ENCODE measurements at regions not wholly inside any gene's neighbourhood (a gene's known extent, or its start where the extent isn't known, plus 50 kb on each side); places are given as distances from the start of the nearest gene placed in this dataset.

DNA sequence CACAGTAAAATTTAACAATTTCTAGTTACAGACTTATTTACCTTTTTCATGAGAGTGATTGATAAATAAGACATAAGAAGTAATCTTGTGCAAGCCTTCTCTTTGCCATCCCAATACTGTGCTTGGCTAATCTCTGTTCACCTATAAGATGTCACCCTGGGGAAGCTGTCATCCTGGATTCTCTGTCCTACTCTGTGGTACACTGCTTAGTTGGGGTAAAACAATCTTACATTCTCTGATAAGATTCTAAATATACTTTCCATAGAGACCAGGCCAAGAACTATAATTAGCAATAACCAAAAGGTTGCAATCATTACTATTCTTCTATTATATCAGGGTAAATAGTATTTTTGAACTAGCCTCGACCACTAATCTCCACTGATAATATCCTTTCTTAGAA lies 1218.3 kb upstream of the CADM2 start:
- no peak for DNase-seq

GRCh38 chr3:83765956-83766355 lies 1192.8 kb upstream of the CADM2 start:
- DNase-seq: peak; percentile 6

DNA sequence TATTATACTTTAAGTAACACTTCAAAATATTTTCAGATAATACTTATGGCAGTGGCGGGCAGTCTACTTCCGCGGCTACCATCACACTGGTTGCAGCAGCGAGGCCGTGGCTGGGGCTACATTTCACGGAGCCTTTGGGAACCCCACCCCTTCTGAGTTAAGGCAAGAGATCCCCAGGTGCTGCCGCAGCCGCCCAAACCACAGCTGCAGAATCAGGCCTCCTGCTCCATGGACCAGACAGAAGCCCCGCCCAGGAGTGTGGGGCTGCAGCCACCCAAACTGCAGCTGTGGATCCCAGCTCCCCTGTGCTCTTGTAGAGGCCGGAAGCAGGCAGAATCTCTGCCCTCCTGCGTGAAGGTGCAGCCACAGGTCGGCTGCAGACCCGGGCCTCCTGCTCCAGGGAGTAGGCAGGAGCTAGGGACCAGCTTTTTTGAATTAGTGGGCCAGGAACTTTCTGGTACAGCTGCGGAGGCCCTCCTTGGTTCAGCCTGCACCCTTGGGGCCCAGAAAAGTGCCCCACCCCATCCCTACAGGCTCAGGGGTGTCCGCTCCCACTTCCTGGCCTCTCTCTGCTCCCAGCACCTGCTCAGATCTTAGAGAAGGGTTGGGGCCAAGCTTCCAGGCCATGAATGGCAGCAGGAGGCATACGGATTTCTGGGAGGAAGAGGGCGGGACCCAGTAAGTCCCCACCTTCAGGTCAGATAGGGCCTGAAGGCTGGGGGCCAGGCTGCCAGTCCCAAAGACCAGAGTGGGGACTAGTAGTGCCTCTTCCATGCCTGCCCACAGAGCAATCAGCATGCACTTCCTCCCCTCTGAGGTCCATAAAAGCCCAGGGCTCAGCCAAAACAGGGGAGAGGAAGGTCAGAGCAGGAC lies 1188.8 kb upstream of the CADM2 start:
- DNase-seq: no peak

- DNase-seq: no peak
These were observed 1188.0 kb upstream of the CADM2 start for GRCh38 chr3:83770664-83771402.

DNA sequence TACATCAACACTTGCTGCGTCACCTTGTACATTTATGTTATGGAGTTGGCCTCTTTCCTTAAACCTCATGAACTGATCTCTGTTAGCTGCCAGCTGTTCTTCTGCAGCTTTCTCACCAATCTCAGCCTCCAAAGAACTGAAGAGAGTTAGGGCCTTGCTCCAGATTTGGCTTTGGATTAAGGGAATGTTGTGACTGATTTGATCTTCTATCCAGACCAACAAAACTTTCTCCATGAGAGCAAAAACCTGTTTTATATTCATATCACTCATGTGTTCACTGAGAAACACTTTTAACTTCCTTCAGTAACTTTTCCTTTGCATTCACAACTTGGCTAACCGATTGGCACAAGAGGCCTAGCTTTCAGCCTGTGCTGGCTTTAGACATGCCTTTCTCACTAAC lies 1156.0 kb upstream of the CADM2 start:
- peak; percentile 5 for DNase-seq

- peak; percentile 3 for DNase-seq
These were observed 1151.3 kb upstream of the CADM2 start for GRCh38 chr3:83807511-83807910.

DNA sequence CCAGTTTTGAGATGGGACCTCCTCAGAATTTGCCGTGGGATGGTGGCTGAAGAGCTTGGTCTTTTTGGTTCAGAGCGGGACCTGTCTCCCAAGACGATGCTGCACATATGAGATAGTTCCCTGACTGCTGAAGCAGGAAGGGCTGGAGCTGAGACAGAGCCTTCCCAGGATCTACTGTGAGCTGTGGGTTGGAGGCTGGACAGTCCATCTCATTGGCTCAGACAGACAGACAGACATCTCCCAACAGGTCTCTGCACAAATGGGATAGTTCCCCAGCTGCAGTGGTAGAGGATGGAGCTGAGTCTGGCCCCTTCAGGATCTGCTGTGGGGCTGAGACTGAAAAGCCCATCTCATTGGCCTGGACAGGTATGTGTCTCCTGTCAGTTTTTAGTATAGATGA lies 1145.6 kb upstream of the CADM2 start:
- no peak for DNase-seq

- no peak for DNase-seq
These were observed 1142.1 kb upstream of the CADM2 start for GRCh38 chr3:83816653-83817052.

GRCh38 chr3:83821506-83821905 lies 1137.3 kb upstream of the CADM2 start:
- no peak for DNase-seq

- DNase-seq: no peak
These were observed 1135.7 kb upstream of the CADM2 start for GRCh38 chr3:83823095-83823494.

DNA sequence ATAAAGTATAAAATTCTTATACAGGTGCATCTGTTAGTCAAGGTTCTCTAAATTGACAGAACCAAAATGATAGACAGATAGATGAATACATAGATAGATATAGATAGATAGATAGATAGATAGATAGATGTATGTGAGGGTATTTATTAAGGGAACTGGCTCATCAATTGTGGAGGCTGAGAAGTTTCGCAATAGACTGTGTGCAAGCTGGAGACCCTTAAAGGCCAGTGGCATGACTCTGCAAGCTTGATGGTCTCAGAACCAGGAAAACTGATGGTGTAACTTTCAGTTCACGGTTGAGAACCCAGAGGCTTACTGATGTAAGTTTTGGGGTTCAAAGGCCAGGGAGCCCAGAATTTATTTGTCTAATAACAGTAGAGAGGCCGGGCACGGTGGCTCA lies 1123.7 kb upstream of the CADM2 start:
- no peak for DNase-seq

GRCh38 chr3:83842511-83842910 lies 1116.3 kb upstream of the CADM2 start:
- DNase-seq: no peak

DNA sequence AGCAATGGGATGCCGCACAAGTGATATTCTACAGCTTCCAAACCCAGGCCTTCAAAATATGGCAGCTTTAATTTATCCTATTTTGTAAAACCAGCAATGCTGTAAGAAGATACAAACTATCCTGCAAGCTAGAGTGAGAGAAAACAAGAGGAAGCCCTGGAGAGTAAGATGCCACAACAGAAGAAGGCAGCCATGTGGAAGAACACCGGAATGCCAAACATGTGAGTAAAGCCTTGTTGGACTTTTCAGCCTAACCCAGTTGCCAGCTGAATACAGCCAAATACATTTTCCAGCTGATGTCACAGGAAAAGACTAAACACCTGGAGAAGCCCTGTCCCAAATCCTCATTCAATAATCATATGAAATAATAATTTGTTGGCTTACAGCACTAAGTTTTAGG lies 1115.1 kb upstream of the CADM2 start:
- DNase-seq: no peak

- peak; percentile 4 for DNase-seq
These were observed 1109.6 kb upstream of the CADM2 start for GRCh38 chr3:83849106-83849730.

GRCh38 chr3:83863380-83863779 lies 1095.4 kb upstream of the CADM2 start:
- DNase-seq: no peak

GRCh38 chr3:83868909-83869567 lies 1089.8 kb upstream of the CADM2 start:
- no peak for DNase-seq

DNA sequence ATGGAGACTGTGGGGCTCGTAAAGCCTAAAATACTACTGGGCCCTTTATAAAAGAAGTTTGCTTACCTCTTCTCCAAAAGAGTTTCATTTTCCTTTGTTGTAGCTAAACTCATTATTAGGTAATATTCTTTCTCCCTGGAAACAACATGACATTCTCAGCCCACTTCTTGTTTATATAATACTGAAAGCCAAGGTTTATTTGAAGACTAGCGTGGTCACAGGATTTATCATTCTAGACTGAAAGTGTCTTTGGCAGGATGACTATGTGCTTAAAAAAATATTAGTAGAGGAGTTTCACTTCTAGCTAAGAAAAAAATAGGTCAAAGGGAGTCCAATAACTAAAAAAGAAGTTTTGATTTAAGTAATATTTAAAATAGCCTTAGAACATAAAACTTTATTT lies 1085.2 kb upstream of the CADM2 start:
- DNase-seq: no peak

DNA sequence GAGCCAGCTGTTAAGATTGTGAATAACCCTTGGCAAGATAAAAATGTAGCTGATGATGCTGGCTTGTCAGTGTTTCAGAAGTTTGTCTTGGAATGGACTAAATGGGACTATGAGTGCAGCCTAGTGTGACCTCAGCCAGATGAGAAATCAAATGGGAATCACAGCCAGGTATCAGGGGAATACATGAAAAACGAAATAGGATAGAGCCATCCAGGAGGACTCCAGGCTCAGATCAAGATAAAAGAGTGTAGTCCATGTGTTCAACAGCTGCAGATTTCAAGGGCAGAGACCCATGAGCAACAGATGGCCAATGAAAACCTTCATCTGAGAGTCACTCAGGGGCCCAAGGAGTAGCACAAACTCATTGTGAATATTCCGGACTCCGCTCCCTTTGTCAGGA lies 1080.9 kb upstream of the CADM2 start:
- peak; percentile 26 for DNase-seq

- no peak for DNase-seq
These were observed 1076.1 kb upstream of the CADM2 start for GRCh38 chr3:83882701-83883100.

DNA sequence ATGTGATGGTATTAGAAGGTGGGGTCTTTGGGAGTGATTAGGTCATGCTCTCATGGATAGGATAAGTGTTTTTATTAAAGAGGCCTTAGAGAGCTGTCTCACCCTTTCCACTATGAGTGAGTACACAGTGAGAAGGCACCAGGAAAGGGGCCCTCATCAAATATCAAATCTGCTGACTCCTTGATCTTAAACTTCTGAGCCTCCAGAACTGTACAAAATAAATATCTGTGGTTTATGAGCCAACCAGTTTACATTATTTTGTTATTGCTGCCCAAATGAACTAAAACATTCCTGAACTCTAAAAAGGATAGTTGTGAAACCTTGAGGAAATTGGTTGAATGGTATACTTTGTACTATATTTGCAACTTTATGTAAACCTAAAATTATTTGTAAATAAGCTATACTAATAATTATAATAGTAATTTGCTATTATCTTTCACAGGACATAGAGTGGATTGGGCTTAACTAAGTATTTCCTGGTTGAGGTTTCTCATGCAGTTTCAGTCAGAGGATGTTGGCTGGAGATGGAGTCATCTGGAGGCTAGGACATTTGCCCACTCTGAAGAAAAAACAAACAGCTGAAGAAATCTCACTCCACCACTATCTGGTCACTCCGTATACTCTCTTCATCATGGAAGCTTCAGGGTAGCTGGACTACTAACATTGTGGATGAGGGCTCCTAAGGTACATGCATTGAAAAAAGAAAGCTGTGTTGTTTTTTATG lies 1068.6 kb upstream of the CADM2 start:
- DNase-seq: no peak

DNA sequence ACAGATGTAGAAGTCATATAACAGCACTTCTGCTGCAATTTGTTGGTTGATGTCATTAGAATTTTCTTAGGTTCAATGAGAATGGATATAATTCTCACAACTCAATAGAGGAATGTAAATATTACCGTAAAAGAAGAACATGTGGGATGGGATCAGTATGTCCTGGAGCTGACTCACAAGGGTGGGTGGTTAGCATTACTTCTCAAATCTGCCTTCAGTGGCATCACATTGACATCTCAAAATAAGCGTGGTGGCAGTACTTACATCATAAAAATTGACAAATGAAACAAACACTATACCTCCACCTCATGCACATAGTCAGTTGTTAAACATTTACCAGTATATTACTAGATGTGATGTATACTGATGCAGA lies 1068.0 kb upstream of the CADM2 start:
- no peak for DNase-seq

GRCh38 chr3:83894223-83894622 lies 1064.6 kb upstream of the CADM2 start:
- DNase-seq: no peak

Measured in hindlimb muscle (tissue), 1 donor.